ENCODE measurements at regions not wholly inside any gene's neighbourhood (a gene's known extent, or its start where the extent isn't known, plus 50 kb on each side); places are given as distances from the start of the nearest gene placed in this dataset.

GRCh38 chr2:16392647-16393499 is 272.8 kb downstream of the CYRIA start:
- TF ChIP-seq CSDC2 (CRISPR knock-in tag; IDR thresholded peaks at IDR 0.05): no peak
- peak; percentile 68; the same call in 1 of the 2 replicates for TF ChIP-seq TSHZ2 (CRISPR knock-in tag; IDR thresholded peaks at IDR 0.05)
- no peak for TF ChIP-seq POU6F1 (CRISPR knock-in tag; IDR thresholded peaks at IDR 0.05; ENCODE audit: borderline replicate concordance, low read depth)
- TF ChIP-seq, protein P1, sequence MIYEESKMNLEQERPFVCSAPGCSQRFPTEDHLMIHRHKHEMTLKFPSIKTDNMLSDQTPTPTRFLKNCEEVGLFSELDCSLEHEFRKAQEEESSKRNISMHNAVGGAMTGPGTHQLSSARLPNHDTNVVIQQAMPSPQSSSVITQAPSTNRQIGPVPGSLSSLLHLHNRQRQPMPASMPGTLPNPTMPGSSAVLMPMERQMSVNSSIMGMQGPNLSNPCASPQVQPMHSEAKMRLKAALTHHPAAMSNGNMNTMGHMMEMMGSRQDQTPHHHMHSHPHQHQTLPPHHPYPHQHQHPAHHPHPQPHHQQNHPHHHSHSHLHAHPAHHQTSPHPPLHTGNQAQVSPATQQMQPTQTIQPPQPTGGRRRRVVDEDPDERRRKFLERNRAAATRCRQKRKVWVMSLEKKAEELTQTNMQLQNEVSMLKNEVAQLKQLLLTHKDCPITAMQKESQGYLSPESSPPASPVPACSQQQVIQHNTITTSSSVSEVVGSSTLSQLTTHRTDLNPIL (CRISPR knock-in tag; IDR thresholded peaks at IDR 0.05; ENCODE audit: low read depth): no peak
- no peak for TF ChIP-seq GLIS3 (CRISPR knock-in tag; IDR thresholded peaks at IDR 0.05)
- TF ChIP-seq BACH2 (CRISPR knock-in tag; IDR thresholded peaks at IDR 0.05; ENCODE audit: borderline replicate concordance): no peak
- no peak for TF ChIP-seq ZNF8 (CRISPR knock-in tag; IDR thresholded peaks at IDR 0.05)
- TF ChIP-seq TCF4 (CRISPR knock-in tag; IDR thresholded peaks at IDR 0.05; ENCODE audit: borderline replicate concordance): peak; percentile 76; the same call in 1 of the 2 replicates
- no peak for TF ChIP-seq SNAI2 (CRISPR knock-in tag; IDR thresholded peaks at IDR 0.05)
- no peak for TF ChIP-seq ZNF565 (CRISPR knock-in tag; conservative IDR thresholded peaks at IDR 0.05; ENCODE audit: low read depth)
- TF ChIP-seq ARNTL (CRISPR knock-in tag; IDR thresholded peaks at IDR 0.05; ENCODE audit: borderline replicate concordance, low read depth): no peak
- no peak for TF ChIP-seq ZC3H10 (CRISPR knock-in tag; IDR thresholded peaks at IDR 0.05)
- TF ChIP-seq ZFP30 (CRISPR knock-in tag; IDR thresholded peaks at IDR 0.05): no peak
- no peak for TF ChIP-seq TOX (CRISPR knock-in tag; IDR thresholded peaks at IDR 0.05; ENCODE audit: borderline replicate concordance)
- TF ChIP-seq OSR1 (CRISPR knock-in tag; IDR thresholded peaks at IDR 0.05): no peak
- TF ChIP-seq ZFP3 (CRISPR knock-in tag; IDR thresholded peaks at IDR 0.05): no peak
- no peak for TF ChIP-seq ESRRG (CRISPR knock-in tag; IDR thresholded peaks at IDR 0.05)
- TF ChIP-seq, protein P2, sequence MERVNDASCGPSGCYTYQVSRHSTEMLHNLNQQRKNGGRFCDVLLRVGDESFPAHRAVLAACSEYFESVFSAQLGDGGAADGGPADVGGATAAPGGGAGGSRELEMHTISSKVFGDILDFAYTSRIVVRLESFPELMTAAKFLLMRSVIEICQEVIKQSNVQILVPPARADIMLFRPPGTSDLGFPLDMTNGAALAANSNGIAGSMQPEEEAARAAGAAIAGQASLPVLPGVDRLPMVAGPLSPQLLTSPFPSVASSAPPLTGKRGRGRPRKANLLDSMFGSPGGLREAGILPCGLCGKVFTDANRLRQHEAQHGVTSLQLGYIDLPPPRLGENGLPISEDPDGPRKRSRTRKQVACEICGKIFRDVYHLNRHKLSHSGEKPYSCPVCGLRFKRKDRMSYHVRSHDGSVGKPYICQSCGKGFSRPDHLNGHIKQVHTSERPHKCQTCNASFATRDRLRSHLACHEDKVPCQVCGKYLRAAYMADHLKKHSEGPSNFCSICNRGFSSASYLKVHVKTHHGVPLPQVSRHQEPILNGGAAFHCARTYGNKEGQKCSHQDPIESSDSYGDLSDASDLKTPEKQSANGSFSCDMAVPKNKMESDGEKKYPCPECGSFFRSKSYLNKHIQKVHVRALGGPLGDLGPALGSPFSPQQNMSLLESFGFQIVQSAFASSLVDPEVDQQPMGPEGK (CRISPR knock-in tag; IDR thresholded peaks at IDR 0.05; ENCODE audit: borderline replicate concordance): no peak
- 0 out of 2 replicates have a peak, but pooled peaks have one; percentile 17 for TF ChIP-seq ZNF70 (CRISPR knock-in tag; IDR thresholded peaks at IDR 0.05)
- no peak for TF ChIP-seq CSRNP3 (CRISPR knock-in tag; IDR thresholded peaks at IDR 0.05)
- TF ChIP-seq PPARA (CRISPR knock-in tag; IDR thresholded peaks at IDR 0.05; ENCODE audit: borderline replicate concordance): no peak
- no peak for TF ChIP-seq ISL1 (CRISPR knock-in tag; IDR thresholded peaks at IDR 0.05)

GRCh38 chr2:16391986-16392385 is 273.6 kb downstream of the CYRIA start:
- no peak for ATAC-seq
- TF ChIP-seq TOX (CRISPR knock-in tag; IDR thresholded peaks at IDR 0.05; ENCODE audit: borderline replicate concordance) (no peak), BACH2 (CRISPR knock-in tag; IDR thresholded peaks at IDR 0.05; ENCODE audit: borderline replicate concordance) (no peak), CSDC2 (CRISPR knock-in tag; IDR thresholded peaks at IDR 0.05) (no peak), ARNTL (CRISPR knock-in tag; IDR thresholded peaks at IDR 0.05; ENCODE audit: borderline replicate concordance, low read depth) (no peak), ZNF8 (CRISPR knock-in tag; IDR thresholded peaks at IDR 0.05) (no peak), OSR1 (CRISPR knock-in tag; IDR thresholded peaks at IDR 0.05) (no peak), ZNF565 (CRISPR knock-in tag; conservative IDR thresholded peaks at IDR 0.05; ENCODE audit: low read depth) (no peak), ZC3H10 (CRISPR knock-in tag; IDR thresholded peaks at IDR 0.05) (no peak), ZNF70 (CRISPR knock-in tag; IDR thresholded peaks at IDR 0.05) (no peak), CSRNP3 (CRISPR knock-in tag; IDR thresholded peaks at IDR 0.05) (no peak), TSHZ2 (CRISPR knock-in tag; IDR thresholded peaks at IDR 0.05) (no peak), TCF4 (CRISPR knock-in tag; IDR thresholded peaks at IDR 0.05; ENCODE audit: borderline replicate concordance) (no peak), GLIS3 (CRISPR knock-in tag; IDR thresholded peaks at IDR 0.05) (no peak), ZFP3 (CRISPR knock-in tag; IDR thresholded peaks at IDR 0.05) (no peak), ZFP30 (CRISPR knock-in tag; IDR thresholded peaks at IDR 0.05) (no peak)

More at GRCh38 chr2:16392647-16393499, 272.8 kb downstream of the CYRIA start:
- ATAC-seq: peak; percentile 80
